ENCODE measurements at regions not wholly inside any gene's neighbourhood (a gene's known extent, or its start where the extent isn't known, plus 50 kb on each side); places are given as distances from the start of the nearest gene placed in this dataset.

- no peak overlapping the region for H3K23ac ChIP-seq (ENCODE audit: low read depth, low read length, poor library complexity)
Observed at GRCh38 chr1:11428789-11429188, 50.2 kb upstream of the DISP3 start.

More at GRCh38 chr1:11428789-11429188, 50.2 kb upstream of the DISP3 start:
- H3K4ac ChIP-seq (ENCODE audit: low read length): no peak overlapping the region
- DNase-seq (ENCODE audit: low spot score): no peak
- peaks cover 0 to 1% of the 10 kb centered on the region in 2 donors for H3K9me3 ChIP-seq (replicated peaks in 1 of 2; ENCODE audit: control insufficient read depth in 2 of 2, insufficient read depth in 1 of 2, low read depth in 1 of 2, low read length in 2 of 2)
- peak overlapping the region; percentile 9 for H3K18ac ChIP-seq (ENCODE audit: low read length)
- no peak overlapping the region for H4K91ac ChIP-seq (ENCODE audit: low read depth, low read length, poor library complexity)
- no peak overlapping the region for H4K8ac ChIP-seq (ENCODE audit: low read depth, low read length)
- no peak overlapping the region for H3K4me3 ChIP-seq (ENCODE audit: low read length in 2 of 2)
- no CpG with 5 or more reads among the region's 13 CpGs for WGBS, 2 donors (ENCODE audit: extremely low coverage in 2 of 2, insufficient read length in 2 of 2, insufficient replicate concordance in 1 of 2)
- no peak overlapping the region for H3K14ac ChIP-seq (ENCODE audit: low read length)
- peaks cover 0 to 3% of the 10 kb centered on the region in 2 donors for H3K4me1 ChIP-seq (ENCODE audit: control insufficient read depth in 2 of 2, insufficient read depth in 1 of 2, low read depth in 1 of 2, low read length in 2 of 2)
- no peak overlapping the region for H2BK5ac ChIP-seq (ENCODE audit: low read length)
- no peaks in the 10 kb centered on the region for H3K79me1 ChIP-seq (ENCODE audit: low read depth, low read length)
- no peak overlapping the region for H2AK5ac ChIP-seq (ENCODE audit: low read depth, low read length)
- no peak overlapping the region for H2BK12ac ChIP-seq (ENCODE audit: low read length)
- H3K27me3 ChIP-seq (ENCODE audit: control insufficient read depth in 3 of 3, insufficient read depth in 3 of 3, low read depth in 1 of 3, low read length in 3 of 3): peaks cover 0 to 12% (median under 1%) of the 10 kb centered on the region in 3 experiments
- no peaks in the 10 kb centered on the region for H3K36me3 ChIP-seq (replicated peaks in 1 of 2; ENCODE audit: control insufficient read depth in 2 of 2, insufficient read depth in 2 of 2, low read length in 2 of 2)
- H2BK15ac ChIP-seq (ENCODE audit: low read length): no peak overlapping the region
- no peak overlapping the region for H3K9ac ChIP-seq (ENCODE audit: low read depth, low read length, poor library complexity)
- H3K27ac ChIP-seq (replicated peaks; ENCODE audit: low read length): no peak overlapping the region
- no peak overlapping the region for H2BK120ac ChIP-seq (ENCODE audit: low read depth, low read length)
- H2AFZ ChIP-seq (ENCODE audit: low read length): no peak overlapping the region
- no peak overlapping the region for H3K4me2 ChIP-seq (ENCODE audit: insufficient read depth, low read length, poor library complexity, severe bottlenecking)

Measured in neuronal stem cell (in vitro differentiated cells).